Spleen (tissue), 7 donors: ENCODE measurements at regions not wholly inside any gene's neighbourhood (a gene's known extent, or its start where the extent isn't known, plus 50 kb on each side); places are given as distances from the start of the nearest gene placed in this dataset.

Experiments
- CTCF ChIP-seq, 11 experiments: fragments of 200-600 bp in 7 of 11; fragments of 450-650 bp in 4 of 11; sonication (generic) in 4 of 11; IDR thresholded peaks in 8 of 11; conservative IDR thresholded peaks in 3 of 11; 1 replicate in 7 of 11; 2 replicates in 4 of 11; pipeline versions ENCODE4 v1.4.0 to v1.8.0; 2016 to 2021; ENCODE audit warnings: antibody characterized with exemption in 11 of 11, inconsistent platforms in 4 of 11, mild to moderate bottlenecking in 1 of 11
- POLR2A ChIP-seq, 3 donors: fragments of 450-650 bp; IDR thresholded peaks; one replicate each; pipeline ENCODE4 v1.5.1; 2017; ENCODE audit warnings: antibody characterized with exemption in 3 of 3, mild to moderate bottlenecking in 1 of 3
- POLR2AphosphoS5 ChIP-seq, 3 donors: sonication (generic); formaldehyde crosslinking; IDR thresholded peaks; one replicate each; pipeline ENCODE4 v1.5.1; 2017; ENCODE audit warnings: antibody characterized with exemption in 3 of 3
- donor health status: DM: no; HTN: no; CAD: no; lungs with moderate emphysema.
- donor health status: DM: no; HTN: no; CAD: no.
- donor health status: DM: no; HTN: no; CAD: no.

- no peak for TF ChIP-seq POLR2AphosphoS5 (IDR thresholded peaks at IDR 0.05)
- TF ChIP-seq CTCF (IDR thresholded peaks at IDR 0.05 in 8 of 11, conservative IDR thresholded peaks at IDR 0.05 in 3 of 11): no peak
- no peak for TF ChIP-seq POLR2A (IDR thresholded peaks at IDR 0.05)
These were observed 626.3 kb upstream of the CCNG1 start for GRCh38 chr5:162811071-162811470.
